ENCODE measurements at regions not wholly inside any gene's neighbourhood (a gene's known extent, or its start where the extent isn't known, plus 50 kb on each side); places are given as distances from the start of the nearest gene placed in this dataset.
"Not testable (repeated sequence)": the region's sequence is repeated elsewhere in the genome, so short reads cannot be mapped to it uniquely, and the experiment has no call there.

DNA sequence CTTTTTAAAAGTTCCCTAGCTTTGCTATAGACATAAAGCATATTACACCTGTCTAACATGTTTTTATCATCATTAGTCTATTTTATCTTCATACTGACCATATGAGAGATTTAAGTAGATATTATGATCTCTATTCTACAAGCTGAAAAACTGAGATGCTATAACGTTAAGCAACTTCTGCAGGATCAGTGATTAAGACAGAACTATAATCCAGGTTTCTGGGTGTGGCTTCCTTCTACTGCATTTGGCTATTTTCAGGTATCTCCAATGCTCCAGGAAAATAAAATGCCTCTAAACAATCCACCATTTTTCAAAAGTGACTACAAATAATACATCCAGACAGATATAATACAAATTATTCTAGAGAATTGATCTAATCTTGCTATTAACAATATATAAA is 53.4 kb downstream of the RGS2 start:
- DNase-seq (ENCODE audit: low spot score) = no peak
- intact Hi-C loops (cut with DNase I) = no loop called here

DNA sequence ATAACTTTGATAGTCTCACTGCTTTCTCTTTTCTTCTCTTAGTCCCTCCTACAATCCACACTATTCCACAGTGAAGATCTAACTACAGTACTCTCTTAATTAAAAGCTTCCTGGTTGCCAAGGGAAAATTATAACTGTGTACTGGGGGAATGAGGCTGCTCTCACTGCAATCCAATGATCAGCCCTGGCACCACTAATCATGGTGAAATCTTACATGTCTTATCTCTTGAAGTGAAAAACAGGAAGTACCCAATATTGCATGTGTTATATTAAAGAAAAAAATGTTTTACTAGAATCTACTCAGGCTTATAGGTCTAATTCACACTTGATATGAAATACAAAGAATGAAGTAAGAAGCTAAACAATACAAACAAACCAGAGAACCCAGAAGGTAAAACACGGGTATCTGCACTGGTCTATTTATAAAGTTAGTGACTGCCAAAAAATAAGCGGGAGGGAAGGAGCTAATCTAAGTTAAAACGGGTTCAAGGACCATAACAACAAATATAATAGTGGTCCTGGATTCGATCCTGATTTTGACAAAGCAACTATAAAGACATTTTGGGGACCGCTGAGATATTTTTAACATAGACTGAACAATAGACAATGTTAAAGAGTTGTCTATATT is 57.5 kb downstream of the RGS2 start:
- intact Hi-C loops (cut with DNase I) = no loop called here
- DNase-seq (ENCODE audit: low spot score) = no peak

DNA sequence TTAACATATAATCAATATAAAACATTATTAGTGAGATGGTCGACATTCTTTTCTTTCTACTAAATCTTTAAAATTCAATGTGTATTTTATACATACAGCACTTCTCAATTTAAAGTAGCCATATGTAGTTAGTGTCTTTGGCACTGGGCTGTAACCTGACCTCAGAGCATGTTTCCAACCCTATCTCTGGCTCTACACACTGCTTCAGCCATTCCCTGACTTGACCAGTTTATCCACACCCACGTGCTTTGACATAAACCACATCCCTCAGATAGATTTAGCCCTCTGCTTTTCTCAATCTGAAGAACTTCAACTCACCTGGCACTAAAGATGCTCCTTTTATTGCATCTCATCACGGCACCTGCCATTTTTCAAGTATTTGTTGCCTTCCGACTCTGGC is 58.3 kb downstream of the RGS2 start:
- no peak for DNase-seq (ENCODE audit: low spot score)
- intact Hi-C loops (cut with DNase I) = no loop called here

DNA sequence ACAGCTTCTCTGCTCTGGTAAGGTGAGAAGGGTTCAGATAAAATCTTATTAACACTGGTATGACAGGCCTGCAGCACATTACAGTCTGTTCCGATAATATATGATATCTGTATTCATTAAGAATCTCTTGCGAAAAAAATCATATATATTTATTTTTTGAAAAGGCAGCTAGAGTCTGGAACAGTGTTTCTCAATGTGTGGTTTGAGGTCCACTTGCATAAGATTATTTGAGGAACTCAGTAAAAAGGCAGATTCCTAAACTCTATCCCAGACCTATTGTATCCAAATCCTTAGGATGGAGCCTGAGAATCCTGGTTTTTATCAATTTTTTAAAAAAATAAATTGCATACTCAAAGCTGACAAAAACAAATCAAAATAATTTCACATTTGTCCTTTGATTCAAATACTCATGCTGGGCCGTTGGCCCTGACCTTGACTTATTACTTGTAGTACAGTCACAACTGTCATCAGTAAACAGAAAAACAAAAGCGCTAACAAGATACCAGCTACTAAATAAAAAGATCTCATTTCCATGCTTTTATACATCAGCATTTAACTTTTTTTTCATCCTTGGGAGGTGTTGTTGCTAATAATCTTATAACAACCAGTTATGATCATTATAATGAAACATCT is 60.6 kb downstream of the RGS2 start:
- intact Hi-C loops (cut with DNase I) = no loop called here
- no peak for DNase-seq (ENCODE audit: low spot score)

DNA sequence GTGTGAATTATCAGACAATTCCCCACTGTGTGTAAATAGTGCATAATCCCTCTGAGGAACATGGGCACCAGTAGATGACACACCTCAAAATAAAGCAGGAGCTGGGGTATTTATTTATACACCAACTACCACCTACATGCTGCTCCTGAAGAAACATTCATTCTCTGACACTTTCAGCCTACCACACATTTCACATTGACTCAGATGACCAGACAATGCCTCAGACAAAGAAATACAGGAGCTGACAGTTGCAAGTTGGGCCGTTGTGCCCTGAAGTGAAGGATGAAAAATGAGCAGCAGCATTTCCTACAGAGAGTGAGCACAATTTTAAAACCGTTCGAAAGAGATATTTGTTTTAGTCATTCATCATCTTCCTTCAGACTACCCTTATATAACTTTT is 63.2 kb downstream of the RGS2 start:
- intact Hi-C loops (cut with DNase I) = no loop called here
- no peak for DNase-seq (ENCODE audit: low spot score)

DNA sequence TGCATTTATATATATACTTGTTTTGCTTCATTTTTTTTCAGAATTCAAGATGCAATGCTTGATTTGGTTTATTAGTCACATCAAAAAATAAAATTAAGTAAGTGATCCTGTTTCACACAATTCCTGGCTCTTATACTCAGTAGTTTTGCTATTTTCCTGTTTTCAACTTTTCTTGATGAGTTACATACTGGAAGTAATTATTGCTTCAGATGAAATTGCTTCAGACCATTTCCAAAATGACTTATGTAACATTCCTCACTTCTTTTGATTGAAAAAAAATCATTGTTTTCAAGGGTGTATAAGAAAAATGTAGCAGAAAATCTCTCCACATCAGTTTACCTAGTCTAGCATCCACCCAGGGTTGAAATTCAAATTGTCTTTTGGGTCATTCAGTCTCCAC is 65.0 kb downstream of the RGS2 start:
- no peak for DNase-seq (ENCODE audit: low spot score)
- intact Hi-C loops (cut with DNase I) = no loop called here

DNA sequence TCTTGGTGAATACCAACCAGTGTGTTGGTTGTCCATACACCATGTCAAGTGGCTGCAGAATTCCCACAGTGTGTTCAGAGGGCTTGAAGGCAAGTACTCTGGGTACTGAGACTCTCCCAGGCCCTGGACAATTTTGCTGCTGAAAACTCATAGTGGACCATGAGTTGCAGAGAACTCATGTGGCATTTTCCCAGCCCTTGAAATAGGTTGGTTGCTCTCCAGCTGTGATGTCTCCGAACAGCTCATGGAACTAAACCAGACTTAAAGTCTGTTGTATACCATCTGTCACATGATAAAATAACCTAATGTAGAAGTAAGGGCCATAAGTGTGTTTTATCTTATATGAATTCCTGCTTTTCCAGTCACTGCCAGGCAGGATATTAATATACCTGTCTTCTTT is 67.8 kb downstream of the RGS2 start:
- no peak for DNase-seq (ENCODE audit: low spot score)
- intact Hi-C loops (cut with DNase I) = no loop called here

DNA sequence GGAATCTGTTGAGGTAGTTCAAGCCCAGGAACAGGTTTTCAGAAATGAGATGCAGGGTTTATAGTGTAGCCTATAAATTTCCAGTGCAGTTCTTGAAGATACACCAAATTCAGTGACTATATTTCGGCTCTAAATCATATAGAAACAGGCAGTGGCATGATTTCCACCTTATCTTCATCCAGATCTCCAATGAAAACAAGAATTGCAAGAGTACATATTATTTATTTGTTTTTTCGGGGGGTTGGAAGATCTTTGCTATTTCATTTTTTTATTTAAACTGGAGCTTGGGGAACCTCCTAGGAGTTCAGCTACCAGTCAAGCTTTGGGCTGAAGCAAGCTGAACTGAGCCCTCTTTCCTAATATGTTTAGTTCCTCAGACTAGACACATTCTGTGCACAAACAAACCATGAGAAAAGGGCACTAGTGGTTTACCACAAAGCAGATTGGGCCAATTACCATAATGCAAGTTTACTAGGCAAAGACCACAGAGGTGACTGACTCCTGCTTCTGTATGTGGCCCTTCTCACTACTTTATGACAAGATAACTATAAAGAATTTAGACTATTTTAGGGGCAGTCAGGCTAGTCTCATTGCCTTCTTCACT is 68.5 kb downstream of the RGS2 start:
- intact Hi-C loops (cut with DNase I) = no loop called here
- no peak for DNase-seq (ENCODE audit: low spot score)

DNA sequence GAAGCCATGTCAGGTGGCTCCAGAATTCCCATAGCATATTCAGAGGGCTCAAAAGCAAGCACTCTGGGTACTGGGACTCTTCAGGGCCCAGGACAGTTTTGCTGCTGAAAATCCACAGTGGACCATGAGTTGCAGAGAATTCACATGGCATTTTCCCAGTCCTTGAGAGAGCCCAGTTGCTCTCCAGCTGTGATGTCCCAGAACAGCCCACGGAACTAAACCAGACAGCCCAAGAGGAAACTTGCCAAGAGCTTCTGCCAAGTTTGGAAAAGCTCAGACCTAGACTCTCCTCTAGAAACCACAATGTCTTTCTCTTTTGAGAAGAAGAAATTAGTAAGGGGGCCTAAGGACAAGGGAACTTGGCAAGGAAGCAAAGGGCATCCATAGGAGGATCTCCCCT is 69.4 kb downstream of the RGS2 start:
- no peak for DNase-seq (ENCODE audit: low spot score)
- intact Hi-C loops (cut with DNase I) = loop anchor here (2.0 kb wide), 1 partner anchor 69 kb away; the partner anchor contains the start of gene RGS2

DNA sequence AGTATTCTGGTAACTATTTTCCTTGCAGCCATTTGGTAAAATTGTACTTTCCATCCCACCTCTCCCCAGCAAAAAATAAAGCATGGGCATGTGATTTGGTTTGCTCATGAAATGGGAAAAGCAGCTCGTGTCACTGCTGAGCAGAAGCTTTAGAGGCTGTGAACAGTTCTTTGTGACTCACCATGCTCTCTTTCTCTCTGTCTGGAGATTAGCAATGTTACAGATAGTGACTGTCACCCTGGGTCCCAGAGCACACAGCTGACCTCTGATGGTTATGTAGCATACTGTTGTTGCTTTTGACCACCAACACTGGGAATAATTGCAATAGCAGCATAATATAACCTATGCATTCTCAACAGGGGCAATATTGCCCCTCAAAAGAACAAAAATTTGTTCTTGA is 70.6 kb downstream of the RGS2 start:
- DNase-seq (ENCODE audit: low spot score) = no peak
- intact Hi-C loops (cut with DNase I) = loop anchor here (2.0 kb wide), 1 partner anchor 71 kb away; the partner anchor contains the start of gene RGS2

DNA sequence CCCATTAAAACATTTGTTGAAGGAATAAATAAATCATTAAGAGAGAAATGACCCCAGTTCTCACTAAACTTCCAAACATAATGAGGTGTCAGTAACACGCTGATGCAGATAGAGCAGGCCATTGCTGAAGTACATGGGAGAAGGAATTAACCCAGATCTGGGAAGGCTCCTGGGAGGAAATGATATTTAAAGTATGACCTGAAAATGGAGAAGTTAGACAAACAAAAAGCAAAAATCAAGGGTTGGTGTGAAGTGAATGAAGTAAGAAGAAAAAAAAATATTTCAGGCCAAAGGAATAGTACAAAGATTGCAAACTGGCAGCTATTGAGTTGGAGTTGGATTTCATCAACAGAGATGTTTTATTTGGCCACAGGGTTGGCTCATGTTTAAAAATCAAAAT is 71.4 kb downstream of the RGS2 start:
- intact Hi-C loops (cut with DNase I) = no loop called here
- no peak for DNase-seq (ENCODE audit: low spot score)

DNA sequence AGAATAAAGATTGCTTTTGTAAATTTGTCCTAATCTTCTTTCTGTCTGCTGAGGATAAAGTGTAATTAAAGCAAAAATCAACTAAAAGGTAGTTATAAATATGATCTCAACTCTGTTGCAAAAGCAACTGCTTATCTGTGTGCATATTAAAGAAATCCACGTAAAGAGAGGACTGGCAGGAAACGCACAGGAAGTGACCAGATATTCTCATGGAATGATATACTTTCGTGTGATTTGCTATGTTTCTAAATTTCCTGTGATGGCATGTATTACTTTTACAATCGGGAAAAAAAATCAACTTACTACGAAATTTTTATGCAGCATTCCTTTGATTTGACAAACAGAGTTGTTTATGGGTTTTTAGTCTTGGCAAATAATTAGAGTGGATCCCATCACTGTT is 75.4 kb downstream of the RGS2 start:
- intact Hi-C loops (cut with DNase I) = no loop called here
- no peak for DNase-seq (ENCODE audit: low spot score)

DNA sequence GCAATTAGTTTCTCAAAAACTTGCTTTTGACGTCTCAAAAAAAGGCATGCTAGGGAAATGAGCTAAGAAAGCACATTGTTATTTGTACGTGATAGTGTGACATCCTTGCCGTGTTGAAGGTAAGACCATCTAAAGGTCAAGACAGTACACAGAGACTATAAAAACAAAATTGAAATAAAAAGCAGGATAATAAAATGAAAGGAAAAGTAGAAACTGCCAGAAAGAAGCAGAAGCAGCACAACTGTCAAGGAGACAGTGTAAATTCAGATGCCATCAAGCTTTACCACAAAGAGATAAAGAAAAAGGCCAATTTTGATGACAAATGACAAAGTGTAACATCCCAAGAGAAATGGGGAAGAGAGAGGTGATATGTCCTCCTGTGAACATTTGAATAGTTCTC is 76.5 kb downstream of the RGS2 start:
- intact Hi-C loops (cut with DNase I) = not testable (repeated sequence)

DNA sequence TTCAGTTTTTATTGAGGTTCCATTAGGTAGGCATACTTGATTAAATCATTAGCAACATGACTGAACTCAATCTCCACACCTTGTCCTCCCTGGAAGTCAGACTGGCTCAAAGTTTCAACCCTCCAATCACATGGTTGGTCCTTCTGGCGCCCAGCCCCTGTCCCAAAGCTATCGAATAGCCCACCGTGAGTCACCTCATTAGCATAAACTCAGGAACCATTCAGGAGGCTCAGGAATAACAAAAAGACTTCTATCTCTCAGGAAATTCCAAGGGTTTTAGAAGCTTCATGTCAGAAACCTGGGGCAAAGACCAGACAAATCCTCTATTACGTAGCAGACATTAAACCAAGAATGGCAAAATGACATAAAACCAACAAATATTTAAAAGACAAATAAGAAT is 78.6 kb downstream of the RGS2 start:
- intact Hi-C loops (cut with DNase I) = no loop called here
- DNase-seq (ENCODE audit: low spot score) = no peak

More for the DNA sequence above, 76.5 kb downstream of the RGS2 start:
- DNase-seq (ENCODE audit: low spot score) = not testable (repeated sequence)

DNA sequence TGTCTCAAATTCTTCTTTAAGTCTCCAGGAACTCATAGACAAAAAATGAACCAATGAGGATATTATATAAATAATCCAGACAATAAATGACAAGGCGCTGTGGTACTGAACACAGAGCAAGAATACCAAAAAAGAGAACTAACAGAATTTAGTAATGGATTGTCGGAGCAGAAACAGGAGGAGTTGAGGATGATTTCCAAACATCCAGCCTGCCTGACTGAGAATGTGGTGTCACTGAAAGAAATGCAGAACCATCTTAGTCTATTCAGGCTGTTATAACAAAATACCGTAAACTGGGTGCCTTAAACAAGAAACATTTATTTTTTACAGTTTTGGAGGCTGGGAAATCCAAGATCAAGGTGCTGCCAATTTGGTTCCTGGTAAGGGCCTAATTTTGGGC is 79.7 kb downstream of the RGS2 start:
- intact Hi-C loops (cut with DNase I) = no loop called here
- no peak for DNase-seq (ENCODE audit: low spot score)

DNA sequence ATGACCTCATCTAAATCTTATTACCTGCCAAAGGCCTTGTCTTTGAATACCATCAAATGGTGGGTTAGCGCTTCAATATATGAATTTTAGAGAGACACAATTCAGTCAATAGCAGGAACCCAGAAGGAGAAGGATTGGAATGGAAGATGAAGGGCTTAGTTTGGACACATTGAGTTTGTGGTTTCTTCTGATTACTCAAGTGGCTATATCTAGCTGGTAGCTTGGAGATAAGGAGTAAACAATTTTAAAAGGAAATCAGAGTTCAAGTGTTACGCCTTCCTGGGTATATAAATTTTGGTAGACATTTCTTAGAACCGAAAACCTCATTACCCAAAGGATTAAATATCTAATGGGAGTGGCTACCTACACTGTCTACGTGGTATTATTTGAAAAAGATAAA is 80.2 kb downstream of the RGS2 start:
- no peak for DNase-seq (ENCODE audit: low spot score)
- intact Hi-C loops (cut with DNase I) = no loop called here

DNA sequence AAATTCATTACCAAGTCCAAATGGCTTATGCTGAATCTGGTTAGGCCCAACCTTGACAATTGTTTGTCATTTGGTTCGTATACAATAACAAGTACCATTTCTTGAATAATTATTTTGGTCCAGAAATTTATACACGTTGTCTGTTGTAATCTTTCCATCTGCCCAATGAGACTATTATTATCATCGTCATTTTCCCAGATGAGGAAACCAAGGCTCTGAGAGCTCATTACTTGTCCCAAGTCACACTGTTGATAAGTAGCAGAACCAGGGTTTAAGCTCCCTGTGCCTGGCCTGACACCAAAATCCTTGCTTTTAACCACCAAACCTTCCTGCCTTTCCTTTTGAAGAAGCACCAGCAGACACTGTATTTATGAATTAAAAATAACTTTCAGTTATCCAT is 81.3 kb downstream of the RGS2 start:
- DNase-seq (ENCODE audit: low spot score) = no peak
- intact Hi-C loops (cut with DNase I) = no loop called here

DNA sequence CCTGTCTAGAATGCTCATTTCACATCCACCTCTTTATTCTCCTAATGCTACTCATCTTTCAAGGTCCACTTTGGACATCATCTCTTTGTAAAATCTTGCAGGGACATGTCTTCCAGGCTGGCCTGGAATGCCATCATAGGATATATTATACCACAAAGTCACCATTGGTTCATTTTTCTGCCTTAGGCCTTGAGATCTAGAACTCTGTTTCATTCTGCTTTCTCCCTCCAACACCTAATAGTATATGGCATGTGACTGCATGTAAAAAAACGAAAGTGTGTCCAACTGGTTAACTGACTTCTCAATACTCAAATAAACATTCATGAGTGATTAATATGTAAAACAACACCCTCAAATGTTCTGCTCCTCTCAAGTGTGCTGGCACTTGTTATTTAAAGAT is 84.1 kb downstream of the RGS2 start:
- intact Hi-C loops (cut with DNase I) = no loop called here
- DNase-seq (ENCODE audit: low spot score) = no peak

DNA sequence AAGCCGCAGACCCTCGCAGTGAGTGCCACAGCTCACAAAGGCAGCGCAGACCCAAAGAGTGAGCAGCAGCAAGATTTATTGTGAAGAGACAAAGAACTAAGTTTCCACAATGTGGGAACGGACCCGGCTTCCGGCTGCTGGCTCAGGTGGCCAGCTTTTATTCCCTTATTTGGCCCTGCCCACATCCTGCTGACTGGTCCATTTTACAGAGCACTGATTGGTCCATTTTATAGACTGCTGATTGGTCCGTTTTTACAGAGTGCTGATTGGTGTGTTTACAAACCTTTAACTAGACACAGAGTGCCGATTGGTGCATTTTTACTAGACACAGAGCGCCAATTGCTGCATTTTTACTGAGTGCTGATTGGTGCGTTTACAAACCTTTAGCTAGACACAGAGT is 86.6 kb downstream of the RGS2 start:
- DNase-seq (ENCODE audit: low spot score); intact Hi-C loops (cut with DNase I): not testable (repeated sequence)

DNA sequence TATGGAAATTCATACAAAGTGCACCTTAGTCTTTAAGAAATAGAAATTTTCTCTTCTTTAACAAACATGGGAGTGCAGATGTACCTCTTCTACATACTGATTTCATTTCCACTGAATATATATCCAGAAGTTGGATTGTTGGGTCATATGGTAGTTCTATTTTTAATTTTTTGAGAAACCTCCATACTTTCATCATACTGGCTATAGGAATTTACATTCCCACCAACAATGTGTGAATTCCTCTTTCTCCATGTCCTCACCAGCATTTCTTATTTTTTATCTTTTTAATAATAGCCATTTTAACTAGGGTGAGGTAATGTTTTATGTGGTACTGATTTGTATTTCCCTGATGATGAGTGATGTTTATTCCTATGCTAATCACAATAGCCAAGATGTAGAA is 87.5 kb downstream of the RGS2 start:
- DNase-seq (ENCODE audit: low spot score) = no peak
- intact Hi-C loops (cut with DNase I) = no loop called here

DNA sequence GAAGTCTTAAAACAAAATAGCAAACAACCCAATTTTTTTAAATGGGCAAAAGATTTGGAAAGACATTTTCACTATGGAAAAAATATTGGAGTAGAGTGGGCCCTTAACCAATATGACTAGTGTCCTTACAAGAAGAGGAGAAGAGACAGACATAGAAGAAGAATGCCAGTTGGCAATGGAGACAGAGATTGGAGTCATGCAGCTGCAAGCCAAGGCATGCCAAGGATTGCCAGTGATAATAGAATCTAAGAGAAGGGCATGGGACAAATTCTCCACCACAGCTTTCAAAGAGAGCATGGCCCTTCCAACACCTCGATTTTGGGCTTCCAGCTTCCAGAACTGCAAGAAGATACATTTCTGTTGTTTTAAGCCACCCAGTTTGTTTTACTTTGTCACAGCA is 92.7 kb downstream of the RGS2 start:
- no peak for DNase-seq (ENCODE audit: low spot score)
- intact Hi-C loops (cut with DNase I) = no loop called here
